Cerebellar cortex (tissue), 1 donor: ENCODE measurements at regions not wholly inside any gene's neighbourhood (a gene's known extent, or its start where the extent isn't known, plus 50 kb on each side); places are given as distances from the start of the nearest gene placed in this dataset.
"Not testable (repeated sequence)": the region's sequence is repeated elsewhere in the genome, so short reads cannot be mapped to it uniquely, and the experiment has no call there.

Experiments used
- DNase-seq: peaks from one replicate; pipeline ENCODE4 v3.0.0-alpha.2; 2015; ENCODE audit warnings: low spot score

- DNase-seq, result no peak
Measured at GRCh38 chr1:212155219-212155618, 119.7 kb downstream of the DTL start.

DNA sequence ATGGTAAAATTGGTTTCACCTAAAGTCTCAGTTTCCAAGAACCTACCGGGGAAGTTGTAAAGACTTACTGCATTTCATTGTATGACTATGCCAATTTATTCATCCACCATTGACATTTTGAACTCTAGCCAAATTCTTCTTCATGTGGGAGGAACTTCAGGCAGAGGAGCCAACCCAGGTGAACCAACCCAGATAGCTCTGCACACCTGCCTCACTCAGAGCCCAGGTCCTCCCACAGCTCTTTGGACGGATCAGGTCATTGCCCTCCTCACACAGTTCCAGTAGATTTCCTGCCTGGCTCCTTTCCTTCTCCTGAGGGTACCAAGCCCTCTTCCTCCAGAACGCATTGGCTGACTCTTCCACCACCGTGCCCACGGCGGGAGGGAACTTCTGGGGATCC, 121.7 kb downstream of the DTL start:
- no peak for DNase-seq

DNA sequence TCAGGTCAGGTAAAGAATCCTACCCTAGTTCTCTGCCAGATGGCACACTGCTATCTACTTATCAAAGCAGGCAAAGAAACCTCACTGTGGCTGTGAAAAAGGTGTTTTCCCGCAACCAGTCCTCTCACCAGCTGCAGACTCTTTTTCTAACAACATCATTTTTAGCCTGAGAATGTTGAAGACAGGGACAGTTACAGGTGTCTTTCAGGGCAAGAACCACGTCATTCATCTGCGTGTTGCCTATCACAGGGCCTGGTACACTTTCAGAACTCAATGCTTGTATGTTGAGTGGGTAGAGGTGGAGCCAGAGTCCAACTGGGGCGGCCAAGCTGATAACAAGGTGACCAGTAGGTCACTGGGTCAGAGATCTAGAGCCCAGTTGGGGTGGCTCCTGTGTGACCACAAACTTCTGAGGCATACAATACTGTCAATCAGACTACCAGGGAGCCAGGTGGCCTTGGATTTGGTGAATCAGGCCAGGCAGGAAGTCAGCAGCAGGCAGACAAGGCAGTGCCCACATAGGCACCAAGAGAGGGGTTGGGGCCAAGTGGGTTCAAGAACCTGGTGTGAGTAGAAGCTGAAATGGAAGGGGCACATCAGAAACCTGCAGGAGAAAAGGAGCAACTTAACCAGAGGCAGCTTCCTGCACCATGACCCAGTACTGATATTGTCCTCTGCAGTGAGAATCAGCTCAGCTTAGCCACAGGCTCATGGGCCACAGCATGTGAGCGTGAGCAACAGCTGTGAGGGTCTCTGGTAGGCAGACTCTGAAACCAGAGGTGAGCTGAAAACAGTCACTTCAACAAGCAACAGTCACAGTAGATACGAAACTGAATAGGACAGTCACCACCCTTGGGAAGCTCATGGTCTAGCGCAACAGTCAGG, 123.6 kb downstream of the DTL start:
- DNase-seq, result no peak

DNA sequence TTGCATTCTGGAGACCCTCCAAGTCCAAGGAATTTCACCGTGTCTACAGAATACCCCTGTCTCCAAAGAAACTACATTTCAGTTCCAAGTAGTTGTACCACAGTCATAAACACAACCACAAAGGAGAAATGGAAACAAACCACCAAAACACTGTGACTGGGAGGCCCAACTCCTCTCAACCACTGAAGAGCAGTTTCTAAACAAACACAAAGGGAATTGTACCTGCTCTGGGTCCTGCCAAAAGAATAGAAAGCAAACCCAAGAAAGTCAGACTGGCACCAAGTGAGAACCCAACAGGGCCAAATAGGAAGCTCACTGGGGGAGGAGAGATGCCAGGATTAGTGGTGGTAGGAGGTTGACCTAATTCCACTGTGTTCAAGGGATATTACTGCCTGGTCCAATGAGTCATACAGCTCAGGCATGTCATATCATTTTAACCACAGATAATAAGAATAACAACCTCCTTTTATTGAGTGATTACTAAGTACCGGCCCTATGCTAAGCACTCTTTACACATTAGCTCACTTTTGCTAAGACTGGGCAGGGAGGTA, 123.9 kb upstream of the PPP2R5A start:
- no peak for DNase-seq

GRCh38 chr1:212162635-212163034, 122.6 kb upstream of the PPP2R5A start:
- DNase-seq, result no peak

DNA sequence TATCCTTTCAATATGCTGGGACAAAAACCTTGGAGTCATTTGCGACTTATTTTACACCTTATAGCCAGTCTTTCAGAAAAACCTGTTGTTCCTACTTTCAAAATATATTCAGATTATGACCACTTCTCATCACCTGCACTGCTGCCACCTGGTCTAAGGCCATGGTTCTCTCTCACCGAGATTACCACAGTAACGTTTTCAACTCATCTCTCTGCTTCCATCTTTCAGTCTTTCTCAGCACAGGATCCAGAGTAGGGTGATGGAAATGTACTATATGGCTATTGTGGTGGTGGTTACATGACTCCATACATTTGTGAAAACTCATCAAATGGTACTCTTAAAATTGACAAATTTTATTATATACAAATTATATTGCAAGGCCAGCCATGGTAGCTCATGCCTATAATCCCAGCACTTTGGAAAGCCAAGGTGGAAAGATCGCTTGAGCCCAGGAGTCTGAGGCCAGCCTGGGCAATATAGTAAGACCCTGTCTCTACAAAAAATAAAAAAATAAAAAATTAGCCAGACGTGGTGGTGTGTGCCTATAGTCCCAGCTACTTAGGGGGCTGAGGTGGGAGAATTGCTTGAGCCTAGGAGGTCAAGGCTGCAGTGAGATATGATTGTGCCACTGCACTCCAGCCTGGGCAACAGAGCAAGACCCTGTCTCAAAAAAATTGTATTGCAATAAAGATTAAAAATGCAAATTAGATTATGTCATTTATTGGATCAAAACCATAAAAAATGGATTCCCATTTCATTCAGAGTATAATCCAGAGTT, 120.9 kb upstream of the PPP2R5A start:
- no peak for DNase-seq

GRCh38 chr1:212166244-212166643, 119.0 kb upstream of the PPP2R5A start:
- no peak for DNase-seq

GRCh38 chr1:212166644-212167043, 118.6 kb upstream of the PPP2R5A start:
- DNase-seq, result no peak

DNA sequence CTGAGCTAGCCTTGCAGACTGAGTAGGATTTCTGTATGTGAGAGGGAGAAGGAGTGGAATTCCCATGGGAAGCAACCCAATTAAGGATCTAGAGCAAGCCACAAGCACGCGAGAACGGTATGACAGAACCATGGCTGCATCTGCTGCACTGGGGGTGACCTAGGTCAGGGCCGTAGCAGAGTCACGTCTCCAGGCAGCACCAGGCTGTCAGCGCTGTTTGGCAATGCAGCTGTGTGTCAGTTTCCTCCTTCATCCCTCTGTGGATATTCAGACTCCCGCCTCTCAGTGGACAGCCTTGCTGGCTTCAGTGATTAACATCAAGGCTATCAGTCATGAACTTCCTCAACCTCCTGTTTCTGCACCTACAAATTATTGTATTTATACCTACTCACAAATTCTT, 118.1 kb upstream of the PPP2R5A start:
- DNase-seq, result no peak

DNA sequence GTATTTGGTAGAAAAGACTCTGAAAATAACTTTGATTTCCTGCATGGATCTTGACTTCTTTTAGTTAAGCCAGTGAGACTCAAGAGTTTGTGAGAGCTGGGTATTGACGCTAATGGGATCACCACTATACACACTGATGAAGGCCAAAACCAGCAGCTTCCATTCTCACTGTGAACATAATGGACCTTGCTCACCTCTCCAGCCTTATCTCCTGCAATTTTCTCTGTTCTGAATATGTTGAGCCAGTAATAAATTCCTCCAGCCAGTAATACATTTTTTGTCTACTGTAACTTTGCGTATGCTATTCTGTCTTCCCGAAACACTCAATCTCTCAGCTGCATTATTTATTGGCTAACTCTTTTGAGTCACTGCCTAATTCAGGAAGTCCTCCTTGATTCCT, 111.6 kb upstream of the PPP2R5A start:
- no peak for DNase-seq

- DNase-seq, result not testable (repeated sequence)
Measured at GRCh38 chr1:212174295-212174694, 110.9 kb upstream of the PPP2R5A start.

GRCh38 chr1:212177542-212177941, 107.7 kb upstream of the PPP2R5A start:
- DNase-seq, result no peak

- no peak for DNase-seq
Measured at GRCh38 chr1:212178851-212179250, 106.4 kb upstream of the PPP2R5A start.

DNA sequence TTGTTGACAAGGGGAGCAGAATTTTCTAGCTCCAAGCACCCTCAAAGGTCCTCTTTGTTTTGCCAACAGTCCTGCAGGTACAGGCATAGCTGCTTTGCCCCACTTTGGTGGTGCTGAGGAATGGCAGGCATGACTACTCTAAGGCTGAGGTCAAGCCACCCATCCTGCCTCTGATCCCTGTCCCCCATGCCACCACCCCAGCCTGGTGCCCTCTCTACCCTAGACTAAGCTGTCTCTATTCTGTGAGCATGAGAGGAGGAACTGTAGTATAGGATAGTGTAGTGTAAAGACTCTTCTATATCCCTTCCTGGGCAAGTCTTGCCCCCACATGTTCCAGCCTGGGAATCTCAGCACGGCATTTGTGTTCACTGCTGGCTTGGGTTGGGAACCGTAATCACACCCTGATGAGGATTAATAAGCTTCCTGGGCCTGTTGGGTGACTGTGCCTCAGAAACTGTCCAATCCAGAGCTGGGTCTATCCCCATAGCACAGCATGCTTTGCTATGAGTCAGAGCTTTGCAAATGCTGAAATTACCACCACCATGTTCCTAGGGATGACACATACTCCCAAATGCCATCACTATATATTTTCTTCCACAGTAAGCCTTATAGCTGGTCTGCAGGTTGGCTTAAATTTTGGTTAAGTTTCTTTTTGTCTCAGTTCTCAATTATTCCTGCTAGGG, 105.7 kb upstream of the PPP2R5A start:
- no peak for DNase-seq

DNA sequence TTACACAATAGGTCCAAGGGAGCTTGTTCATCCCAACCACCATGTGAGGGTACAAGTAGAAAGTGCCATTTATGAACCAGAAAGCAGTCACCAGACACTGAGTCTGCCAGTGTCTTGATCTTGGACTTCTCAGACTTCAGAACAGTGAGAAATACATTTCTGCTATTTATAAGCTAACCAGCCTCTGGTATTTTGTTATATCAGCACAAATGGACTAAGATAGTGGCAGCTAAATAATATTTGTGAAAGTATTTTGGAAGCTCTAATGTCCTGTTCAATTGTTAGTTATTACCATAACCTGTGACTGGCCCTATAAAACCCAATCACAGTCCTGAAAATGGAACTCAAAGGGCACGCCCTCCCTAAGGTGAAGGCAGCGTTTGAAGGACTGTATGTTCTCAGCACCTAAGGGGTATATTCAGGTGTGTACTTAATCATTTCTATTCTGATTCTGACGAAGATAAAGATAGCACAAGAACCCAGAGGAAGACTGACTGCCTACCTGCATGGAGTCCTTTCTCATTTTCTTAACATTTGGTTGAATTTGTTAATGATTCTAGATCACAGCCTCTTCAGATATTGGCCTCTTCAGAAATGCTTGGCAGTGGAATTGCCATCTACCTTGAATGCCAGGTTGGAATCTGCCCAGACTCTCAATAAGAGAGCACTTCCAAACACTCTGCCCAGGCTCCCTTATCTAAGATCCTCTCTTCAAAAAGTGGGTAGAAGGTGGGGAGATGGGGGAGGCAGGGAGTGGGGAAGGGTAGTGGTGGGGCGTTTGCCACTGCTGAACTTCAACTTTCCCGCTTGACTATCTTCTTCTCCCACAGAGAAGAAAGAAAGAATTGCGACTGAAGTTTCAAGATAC, 104.0 kb upstream of the PPP2R5A start:
- no peak for DNase-seq

DNA sequence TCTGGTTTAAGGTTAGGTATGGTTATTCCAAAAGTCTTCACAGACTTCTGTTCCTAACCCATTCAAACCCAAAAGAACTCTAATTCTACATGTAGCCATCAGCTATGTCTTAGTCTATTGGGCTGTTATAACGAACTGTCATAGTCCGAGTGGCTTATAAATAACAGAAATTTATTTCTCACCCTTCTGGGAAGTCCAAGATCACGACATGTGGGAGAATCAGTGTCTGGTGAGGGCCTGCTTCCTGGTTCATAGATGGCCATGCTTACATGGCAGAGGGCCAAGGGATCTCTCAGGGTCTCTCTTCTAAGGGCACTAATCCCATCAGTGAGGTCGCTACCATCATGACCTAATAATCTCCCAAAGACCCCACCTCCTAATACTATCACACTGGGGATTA, 103.0 kb upstream of the PPP2R5A start:
- no peak for DNase-seq

- no peak for DNase-seq
Measured at GRCh38 chr1:212182579-212182978, 102.6 kb upstream of the PPP2R5A start.

GRCh38 chr1:212186427-212187207, 98.6 kb upstream of the PPP2R5A start:
- no peak for DNase-seq

- no peak for DNase-seq
Measured at GRCh38 chr1:212188599-212189351, 96.4 kb upstream of the PPP2R5A start.

GRCh38 chr1:212189352-212189738, 95.9 kb upstream of the PPP2R5A start:
- no peak for DNase-seq
